PC-9 (cell line): ENCODE measurements at regions not wholly inside any gene's neighbourhood (a gene's known extent, or its start where the extent isn't known, plus 50 kb on each side); places are given as distances from the start of the nearest gene placed in this dataset.

ENCODE experiments used
- BruUV-seq: library from RNA; stranded (reverse); fragments of 400-500 nt; replicated peaks from 2 replicates; lab custom pipeline; 2021; lab: Mats Ljungman, UMichigan
- CTCF ChIA-PET: fragments of 300-600 bp; sonication (Branson Sonifier 250); formaldehyde crosslinking; loops from one replicate; lab custom pipeline; 2022; ENCODE audit warnings: antibody characterized with exemption; lab: Charles Lee
- POLR2A ChIA-PET: fragments of 300-600 bp; sonication (Branson Sonifier 250); formaldehyde crosslinking; loops from one replicate; lab custom pipeline; 2022; ENCODE audit warnings: antibody characterized with exemption; ENCODE audit not compliant: unreplicated experiment; lab: Charles Lee
- DNase-seq, 2 experiments: peaks; one replicate each; pipeline versions ENCODE4 v3.0.0 to v3.0.0-alpha.2; 2015 to 2022; ENCODE audit warnings: mixed read lengths in 1 of 2
- H2AFZ ChIP-seq: fragments of 200-600 bp; sonication (generic); 2 replicates; pipeline ENCODE4 v1.8.1; 2017; ENCODE audit warnings: antibody characterized with exemption
- H3F3A ChIP-seq: fragments of 200-600 bp; sonication (generic); 2 replicates; pipeline ENCODE4 v1.8.1; 2017; ENCODE audit warnings: antibody characterized with exemption, mild to moderate bottlenecking, low read depth; ENCODE audit not compliant: insufficient read depth
- H3K27ac ChIP-seq: fragments of 200-600 bp; sonication (generic); 2 replicates; pipeline ENCODE4 v1.6.1; 2016; ENCODE audit warnings: mixed run types
- H3K27me3 ChIP-seq: fragments of 200-600 bp; sonication (generic); 2 replicates; pipeline ENCODE4 v1.6.1; 2016; ENCODE audit warnings: low read depth, mixed run types; ENCODE audit not compliant: insufficient read depth
- H3K36me3 ChIP-seq: fragments of 200-600 bp; sonication (generic); 2 replicates; pipeline ENCODE4 v1.6.1; 2016; ENCODE audit warnings: low read depth, mixed run types
- H3K4me1 ChIP-seq: fragments of 200-600 bp; sonication (generic); replicated peaks from 2 replicates; pipeline ENCODE4 v1.6.1; 2016; ENCODE audit warnings: mixed run types; ENCODE audit not compliant: insufficient read depth
- H3K4me2 ChIP-seq: fragments of 200-600 bp; sonication (generic); 2 replicates; pipeline ENCODE4 v1.6.1; 2017; ENCODE audit warnings: mixed run types
- H3K4me3 ChIP-seq: fragments of 200-600 bp; sonication (generic); 2 replicates; pipeline ENCODE4 v1.6.1; 2016; ENCODE audit warnings: mixed run types
- H3K79me2 ChIP-seq: fragments of 200-600 bp; sonication (generic); 2 replicates; pipeline ENCODE4 v1.6.1; 2017; ENCODE audit warnings: low read depth, mixed run types
- H3K9me2 ChIP-seq: fragments of 200-600 bp; sonication (generic); 2 replicates; pipeline ENCODE4 v1.8.1; 2017; ENCODE audit warnings: mild to moderate bottlenecking; ENCODE audit not compliant: insufficient read depth
- H3K9me3 ChIP-seq: fragments of 200-600 bp; sonication (generic); 2 replicates; pipeline ENCODE4 v1.8.1; 2016; ENCODE audit warnings: low read depth; ENCODE audit not compliant: insufficient read depth
- H4K20me1 ChIP-seq: fragments of 200-600 bp; sonication (generic); 2 replicates; pipeline ENCODE4 v1.8.1; 2017; ENCODE audit not compliant: insufficient read depth
- CTCF ChIP-seq: fragments of 200-600 bp; sonication (generic); conservative IDR thresholded peaks from 2 replicates; pipeline ENCODE4 v1.6.1; 2017; ENCODE audit warnings: mixed run types, antibody characterized with exemption, mild to moderate bottlenecking, moderate library complexity
- EZH2 ChIP-seq: fragments of 200-600 bp; sonication (generic); IDR thresholded peaks from 2 replicates; pipeline ENCODE4 v1.8.0; 2017; ENCODE audit warnings: antibody characterized with exemption, low read depth
- intact Hi-C: fragments of 100-400 bp; cut with micrococcal nuclease; formaldehyde crosslinking; loops from one replicate; pipeline ENCODE4 v1.10.0; 2022; ENCODE audit not compliant: unreplicated experiment

DNA sequence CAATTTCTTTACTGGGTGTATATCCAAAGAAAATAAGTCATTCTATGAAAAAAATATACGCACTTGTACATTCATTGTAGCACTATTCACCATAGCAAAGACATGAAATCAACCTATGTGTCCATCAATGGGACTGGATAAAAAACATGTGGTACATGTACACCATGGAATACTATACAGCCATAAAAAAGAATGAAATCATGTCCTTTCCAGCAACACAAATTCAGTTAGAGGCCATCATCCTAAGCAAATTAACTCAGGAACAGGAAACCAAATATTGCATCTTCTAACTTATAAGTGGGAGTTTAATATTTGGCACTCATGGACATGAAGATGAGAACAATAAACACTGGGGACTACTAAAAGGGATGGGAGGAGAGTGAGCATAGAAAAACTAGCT, 325.7 kb downstream of the TGFB2 start:
- TF ChIP-seq EZH2 = no peak
- no peak for TF ChIP-seq CTCF
- Histone ChIP-seq H3K4me3 (no peak overlapping the region), H3K9me3 (peaks cover 5% of the 10 kb centered on the region), H2AFZ (no peak overlapping the region), H3K4me1 (0 out of 2 replicates have a peak, but pooled peaks cover 13% of the 10 kb centered on the region), H3K4me2 (no peak overlapping the region), H3K79me2 (no peaks in the 10 kb centered on the region), H3K36me3 (no peaks in the 10 kb centered on the region), H3K27me3 (no peaks in the 10 kb centered on the region), H3K9me2 (no peaks in the 10 kb centered on the region), H3K27ac (no peak overlapping the region), H4K20me1 (no peaks in the 10 kb centered on the region), H3F3A (peaks cover 3% of the 10 kb centered on the region; the same call in 1 of the 2 replicates)
- no peak for DNase-seq
- ChIA-PET CTCF (no interaction called here), POLR2A (no interaction called here)
- intact Hi-C loops = no loop called here
- BruUV-seq = no TSS peak

DNA sequence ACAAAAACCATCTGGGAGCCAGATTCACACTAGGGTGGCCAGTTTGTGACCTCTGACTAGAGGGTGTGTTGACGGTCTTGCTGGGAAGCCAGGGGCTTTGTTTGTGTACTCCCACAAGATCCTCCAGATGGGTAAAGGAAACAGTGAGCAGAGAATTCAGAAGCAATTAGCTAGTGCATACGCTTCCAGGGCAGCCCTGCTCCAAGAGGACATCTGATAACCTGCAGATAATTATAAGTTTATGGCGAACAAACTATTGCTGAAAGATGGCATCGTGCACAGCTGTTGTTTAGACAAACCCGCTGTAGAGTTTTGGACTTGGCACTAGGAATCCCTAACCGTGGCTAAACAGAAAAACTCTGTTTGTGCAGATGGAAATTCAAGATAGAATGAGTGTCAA, 326.4 kb downstream of the TGFB2 start:
- Histone ChIP-seq H3K27me3 (no peaks in the 10 kb centered on the region), H3K9me2 (no peaks in the 10 kb centered on the region), H3K4me3 (no peak overlapping the region), H3K27ac (no peak overlapping the region), H3K4me2 (no peak overlapping the region), H2AFZ (no peak overlapping the region), H3K4me1 (0 out of 2 replicates have a peak, but pooled peaks cover 13% of the 10 kb centered on the region), H3K9me3 (peaks cover 5% of the 10 kb centered on the region), H3K36me3 (no peaks in the 10 kb centered on the region), H4K20me1 (no peaks in the 10 kb centered on the region), H3K79me2 (no peaks in the 10 kb centered on the region), H3F3A (peaks cover 3% of the 10 kb centered on the region; the same call in 1 of the 2 replicates)
- no peak for DNase-seq
- POLR2A ChIA-PET = no interaction called here
- TF ChIP-seq CTCF (no peak), EZH2 (no peak)
- CTCF ChIA-PET = no interaction called here
- intact Hi-C loops = no loop called here
- no TSS peak for BruUV-seq

GRCh38 chr1:218673170-218673569, 328.0 kb downstream of the TGFB2 start:
- intact Hi-C loops = loop anchor here (1.0 kb wide), 1 partner anchor 312 kb away; no protein-coding TSS in a partner anchor
- no peak overlapping the region for H3K4me3 ChIP-seq

More at GRCh38 chr1:218673170-218673569, 328.0 kb downstream of the TGFB2 start:
- no TSS peak for BruUV-seq
- Histone ChIP-seq H3K27me3 (no peaks in the 10 kb centered on the region), H3K9me3 (peaks cover 5% of the 10 kb centered on the region), H3K4me2 (no peak overlapping the region), H2AFZ (no peak overlapping the region), H3K79me2 (no peaks in the 10 kb centered on the region), H3K27ac (no peak overlapping the region), H3K4me1 (0 out of 2 replicates have a peak, but pooled peaks cover 13% of the 10 kb centered on the region), H3K36me3 (no peaks in the 10 kb centered on the region), H4K20me1 (no peaks in the 10 kb centered on the region), H3K9me2 (no peaks in the 10 kb centered on the region), H3F3A (peaks cover 3% of the 10 kb centered on the region; the same call in 1 of the 2 replicates)
- peak in 1 of 2 experiments; percentile 43 for DNase-seq
- TF ChIP-seq CTCF (no peak), EZH2 (no peak)
- POLR2A ChIA-PET = no interaction called here
- CTCF ChIA-PET = no interaction called here
